K562 (cell line): ENCODE measurements at regions not wholly inside any gene's neighbourhood (a gene's known extent, or its start where the extent isn't known, plus 50 kb on each side); places are given as distances from the start of the nearest gene placed in this dataset.

Experiments
- POLR2A ChIP-seq: fragments of 450-650 bp; conservative IDR thresholded peaks from 2 replicates; pipeline ENCODE4 v1.6.1; 2016
- SRF ChIP-seq, 2 experiments: fragments of 250-450, 450-650 bp in 1 of 2; sonication (Bioruptor Pico) in 1 of 2; sonication (generic) in 1 of 2; formaldehyde crosslinking; IDR thresholded peaks; 2 replicates each; pipeline versions ENCODE4 v1.5.0 to v1.5.1; 2020 to 2022; ENCODE audit warnings: mild to moderate bottlenecking in 1 of 2, missing genetic modification reagents in 1 of 2

GRCh38 chr1:30609999-30610345 lies 113.4 kb downstream of the MATN1 start:
- TF ChIP-seq POLR2A = no peak
- no peak for TF ChIP-seq SRF (CRISPR knock-in tag; IDR thresholded peaks at IDR 0.05)
